AG08396 (cell line): ENCODE measurements at regions not wholly inside any gene's neighbourhood (a gene's known extent, or its start where the extent isn't known, plus 50 kb on each side); places are given as distances from the start of the nearest gene placed in this dataset.
"Not testable (repeated sequence)": the region's sequence is repeated elsewhere in the genome, so short reads cannot be mapped to it uniquely, and the experiment has no call there.

Experiments
- DNase-seq: peaks from one replicate; pipeline ENCODE4 v3.0.0; 2012; ENCODE audit warnings: low spot score, mixed read lengths

DNA sequence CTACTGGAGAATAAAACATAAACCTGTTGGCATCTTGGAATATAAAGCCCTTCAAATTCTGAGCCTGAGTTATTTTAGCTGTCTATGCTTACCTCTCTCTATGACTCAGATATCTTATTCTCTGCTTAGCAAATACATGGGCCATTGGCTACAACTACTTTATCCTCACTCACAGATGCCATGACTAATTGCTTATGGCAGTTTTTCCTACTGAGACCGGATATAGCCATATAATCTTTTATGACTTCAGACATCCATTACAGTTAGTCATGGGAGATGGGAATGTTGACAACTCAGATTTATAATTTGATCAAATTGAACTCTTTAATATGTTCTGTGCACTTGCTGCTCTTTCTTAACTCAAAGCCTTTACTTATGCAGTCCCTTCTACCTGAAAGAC lies 502.4 kb upstream of the ATP2B1 start:
- DNase-seq, result peak; percentile 5

DNA sequence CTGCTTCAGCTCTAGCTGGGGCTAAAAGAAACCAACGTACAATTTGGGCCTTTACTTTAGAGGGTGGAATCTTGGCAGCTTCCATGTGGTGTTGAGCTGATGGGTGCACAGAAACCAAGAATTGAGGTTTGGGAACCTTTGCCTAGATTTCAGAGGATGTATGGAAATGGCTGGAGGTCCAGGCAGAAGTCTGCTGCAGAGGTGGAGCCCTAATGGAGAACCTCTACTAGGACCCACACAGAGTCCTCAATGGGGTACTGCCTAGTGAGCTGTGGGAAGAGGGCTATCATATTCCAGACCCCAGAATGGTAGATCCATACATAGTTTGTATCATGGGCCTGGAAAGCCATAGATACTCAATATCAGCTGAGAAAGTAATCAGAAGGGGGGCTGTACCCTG lies 500.4 kb upstream of the ATP2B1 start:
- DNase-seq, result no peak

DNA sequence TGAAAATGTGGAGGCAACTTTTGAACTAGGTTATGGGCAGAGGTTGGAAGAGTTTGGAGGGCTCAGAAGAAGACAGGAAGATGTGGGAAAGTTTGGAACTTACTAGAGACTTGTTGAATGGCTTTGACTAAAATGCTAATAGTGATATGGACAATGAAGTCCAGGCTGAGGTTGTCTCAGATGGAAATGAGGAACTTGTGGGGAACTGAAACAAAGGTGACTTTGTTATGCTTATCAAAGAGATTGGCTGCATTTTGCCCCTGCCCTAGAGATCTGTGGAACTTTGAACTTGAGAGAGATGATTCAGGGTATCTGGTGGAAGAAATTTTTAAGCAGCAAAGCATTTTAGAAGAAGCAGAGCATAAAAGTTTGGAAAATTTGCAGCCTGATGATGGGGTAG lies 499.7 kb upstream of the ATP2B1 start:
- DNase-seq, result not testable (repeated sequence)

DNA sequence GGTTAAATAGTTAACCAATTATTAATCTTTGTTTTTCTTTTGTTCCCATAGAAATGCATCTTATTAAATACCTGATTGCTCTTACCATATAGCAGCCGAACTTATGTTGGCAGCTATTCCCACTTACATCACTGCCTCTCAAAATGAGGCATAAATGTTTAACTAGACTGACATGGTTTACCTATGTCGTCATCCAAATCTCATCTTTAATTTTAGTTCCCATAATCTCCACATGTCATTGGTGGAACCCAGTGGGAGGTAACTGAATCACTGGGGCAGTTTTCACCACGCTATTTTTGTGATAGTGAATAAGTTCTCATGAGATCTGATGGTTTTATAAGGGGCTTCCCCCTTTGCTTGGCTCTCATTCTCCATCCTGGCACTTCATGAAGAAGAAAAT lies 499.2 kb upstream of the ATP2B1 start:
- no peak for DNase-seq

DNA sequence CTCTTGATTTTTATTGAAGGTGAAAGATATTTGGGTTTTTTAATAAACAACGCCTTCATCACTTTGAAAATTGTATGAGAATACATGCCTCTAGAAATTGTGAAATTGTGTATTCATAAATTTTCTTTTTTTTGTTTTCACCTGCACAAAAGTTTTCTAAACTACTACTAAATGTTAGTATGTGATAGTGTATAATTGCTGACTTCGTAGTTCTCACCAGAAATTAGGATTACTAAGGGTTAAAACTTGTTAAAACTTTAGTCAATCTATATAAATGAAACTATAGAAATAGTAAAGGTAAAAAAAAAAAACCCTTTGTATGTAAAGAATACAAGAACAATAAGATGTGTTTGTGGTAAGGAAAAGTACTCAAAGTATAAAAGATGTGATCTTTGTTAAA lies 496.5 kb upstream of the ATP2B1 start:
- no peak for DNase-seq

DNA sequence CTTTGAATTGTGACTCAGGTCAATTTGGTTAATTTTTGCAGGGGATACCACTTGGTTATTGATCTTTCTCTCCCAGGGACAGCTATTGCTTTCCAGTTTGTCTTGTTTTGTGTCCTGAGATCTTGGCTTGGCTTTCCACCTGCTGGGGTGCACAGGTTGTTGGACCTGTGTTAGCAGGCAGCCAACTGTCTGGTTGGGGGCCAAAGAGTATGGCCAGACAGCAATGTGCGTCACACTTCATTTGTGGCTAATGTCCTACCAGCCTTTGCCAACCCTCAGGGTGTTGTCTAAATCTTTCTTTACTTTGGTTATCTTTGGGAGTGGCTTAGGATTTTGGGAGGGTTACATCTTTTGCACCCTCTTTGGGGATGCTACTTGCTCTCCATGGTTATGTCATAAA lies 494.9 kb upstream of the ATP2B1 start:
- no peak for DNase-seq

DNA sequence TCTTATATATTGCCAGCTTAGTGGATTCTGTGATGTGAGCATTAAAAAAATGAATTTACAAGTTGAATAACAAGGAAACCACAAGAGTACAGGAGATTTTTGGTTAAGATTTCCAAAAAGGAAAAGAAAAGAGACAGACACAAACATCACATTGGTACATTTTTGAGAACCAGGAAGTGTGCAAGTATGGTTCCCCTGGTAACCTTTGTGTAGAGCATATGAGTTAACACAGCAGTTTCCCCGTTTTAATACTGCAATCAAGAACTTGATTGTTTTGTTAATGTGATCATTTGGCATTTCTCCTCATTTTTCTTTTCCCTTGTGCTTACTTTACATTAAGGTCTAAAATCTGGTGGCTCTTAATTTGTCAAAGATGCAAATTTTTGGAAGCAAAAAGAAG lies 490.4 kb upstream of the ATP2B1 start:
- no peak for DNase-seq

DNA sequence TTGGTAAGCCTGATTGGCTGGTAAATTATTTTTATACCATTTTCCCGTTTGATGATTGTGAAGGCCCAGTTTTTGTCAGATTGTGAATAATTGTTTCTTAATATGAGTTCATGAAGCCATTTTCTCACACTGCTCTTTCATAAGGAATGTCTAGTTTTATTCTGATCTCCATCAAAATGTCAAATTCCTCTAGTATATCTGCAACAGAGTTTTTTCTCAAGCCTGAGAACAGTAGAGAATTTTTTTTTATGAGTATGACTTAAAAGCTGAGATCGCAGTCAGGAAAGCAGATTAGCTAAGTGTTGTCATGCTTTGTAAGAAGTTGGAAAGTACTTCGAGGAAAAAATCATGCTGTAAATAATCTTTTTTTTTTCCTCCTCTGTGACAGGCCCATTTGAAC lies 484.9 kb upstream of the ATP2B1 start:
- DNase-seq, result no peak

DNA sequence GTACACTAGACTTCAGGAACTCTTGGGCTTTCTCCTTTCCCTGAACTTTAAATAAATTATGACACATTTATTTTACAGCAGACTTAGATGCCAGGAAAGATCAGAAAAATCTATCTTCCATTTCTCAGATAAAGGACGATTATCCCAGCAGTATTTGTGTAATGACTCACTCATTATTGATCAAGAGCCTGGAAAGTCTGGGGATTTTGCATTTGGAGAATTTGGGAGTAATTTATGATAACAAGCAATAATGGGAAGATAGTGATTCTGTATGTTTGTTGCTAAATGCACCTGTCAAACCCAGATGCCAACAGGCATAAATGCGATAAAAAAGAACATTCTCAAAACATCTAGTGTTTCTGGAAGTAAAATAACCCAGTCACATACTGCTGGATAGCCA lies 480.2 kb upstream of the ATP2B1 start:
- no peak for DNase-seq

DNA sequence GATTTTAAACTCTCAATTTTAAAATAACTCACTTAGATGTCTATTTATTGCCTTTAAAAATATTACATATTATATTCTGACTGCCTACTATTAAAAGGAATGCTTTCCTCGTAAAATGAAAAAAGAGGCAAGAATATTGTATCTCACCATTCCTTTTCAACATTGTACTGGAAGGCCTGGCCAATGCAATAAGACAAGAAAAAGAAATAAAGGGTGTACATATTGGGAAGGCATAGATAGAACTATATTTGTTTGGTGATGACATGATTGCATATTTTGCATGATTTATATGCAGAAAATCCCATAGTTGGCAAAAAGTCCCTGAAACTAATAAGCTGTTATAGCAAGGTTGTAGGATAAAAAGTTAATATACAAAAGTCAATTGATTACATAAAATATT lies 474.6 kb upstream of the ATP2B1 start:
- DNase-seq, result no peak

DNA sequence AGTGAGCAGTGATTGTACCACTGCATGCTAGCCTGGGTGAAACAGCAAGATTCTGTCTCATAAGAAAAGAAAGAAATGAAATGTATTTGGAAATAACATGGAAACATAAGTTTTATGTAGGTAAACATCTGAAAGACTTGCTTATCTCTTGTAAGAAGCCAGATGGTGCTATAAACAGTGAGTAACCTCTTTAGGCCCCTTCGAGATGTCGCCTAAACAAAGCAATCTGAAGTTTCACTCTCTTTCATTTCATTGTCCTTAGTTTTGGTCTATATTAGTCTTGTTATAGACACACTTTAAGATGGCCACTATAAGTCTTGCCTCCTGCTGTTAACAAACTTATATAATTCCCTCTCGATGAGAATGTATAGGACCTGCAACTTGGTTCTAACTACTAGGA lies 472.6 kb upstream of the ATP2B1 start:
- no peak for DNase-seq

DNA sequence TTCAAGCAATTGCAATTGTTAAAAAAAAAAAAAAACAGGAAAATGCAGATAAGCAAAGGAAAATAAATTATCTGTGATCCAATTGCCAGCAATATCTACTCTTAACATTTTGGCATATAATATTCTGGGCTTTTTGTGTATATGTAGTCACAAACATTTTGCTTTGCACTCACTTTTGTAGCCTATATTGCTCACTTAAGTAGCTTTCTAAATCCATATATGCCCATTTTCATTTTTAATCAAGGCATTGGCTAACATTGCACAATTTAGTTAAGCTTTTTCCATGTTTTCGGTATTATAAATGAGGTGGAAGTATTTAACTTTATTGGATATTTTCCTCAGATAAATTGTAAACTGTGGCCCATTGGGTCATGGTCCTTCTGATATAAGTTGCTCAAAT lies 466.3 kb upstream of the ATP2B1 start:
- no peak for DNase-seq

DNA sequence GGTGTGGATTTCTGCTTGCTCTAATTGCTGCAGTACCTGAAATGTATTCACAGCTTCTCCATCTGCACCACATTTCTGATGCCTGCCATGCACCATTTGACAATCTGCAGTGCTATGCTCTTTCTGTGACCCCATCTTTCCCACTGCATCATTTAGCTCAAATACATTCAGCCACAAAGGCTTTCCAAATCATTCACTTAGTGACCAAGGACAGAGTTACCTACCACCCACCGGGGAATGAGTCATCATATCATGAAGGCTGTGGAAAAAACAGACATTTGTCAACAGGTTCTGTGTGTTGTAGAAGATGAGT lies 465.5 kb upstream of the ATP2B1 start:
- DNase-seq, result no peak

DNA sequence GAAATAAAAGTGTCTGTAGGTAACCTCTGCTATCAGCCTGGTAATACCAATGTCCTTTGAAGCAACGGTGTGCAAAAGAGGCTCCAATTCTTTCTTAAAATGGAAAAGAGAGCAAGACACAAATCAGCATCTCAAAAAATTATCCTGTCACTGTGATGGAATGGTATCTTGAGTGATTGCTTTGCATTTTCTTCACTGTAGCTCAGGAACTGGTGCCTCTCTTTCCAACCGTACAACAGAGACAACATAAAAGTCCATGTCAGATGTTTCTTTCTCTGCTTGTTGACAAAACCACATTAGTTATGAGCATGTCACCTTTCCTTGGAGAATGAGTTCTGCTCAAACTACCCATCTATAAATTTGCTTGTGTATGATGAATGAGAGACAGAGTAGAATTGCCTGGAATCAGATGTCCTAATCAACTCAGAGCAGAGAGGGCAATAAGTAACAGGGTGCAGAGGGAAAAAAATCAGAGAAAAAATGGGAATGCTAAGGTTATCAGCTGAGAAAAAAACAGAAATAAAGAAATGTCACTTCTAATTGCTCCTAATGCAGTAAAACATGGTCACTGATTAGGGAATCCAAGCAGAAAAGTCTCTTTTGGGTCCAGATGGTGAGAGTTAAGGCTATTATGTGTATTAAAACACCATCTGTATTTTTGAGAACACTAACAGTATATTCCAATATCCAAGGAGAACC lies 465.0 kb upstream of the ATP2B1 start:
- no peak for DNase-seq

DNA sequence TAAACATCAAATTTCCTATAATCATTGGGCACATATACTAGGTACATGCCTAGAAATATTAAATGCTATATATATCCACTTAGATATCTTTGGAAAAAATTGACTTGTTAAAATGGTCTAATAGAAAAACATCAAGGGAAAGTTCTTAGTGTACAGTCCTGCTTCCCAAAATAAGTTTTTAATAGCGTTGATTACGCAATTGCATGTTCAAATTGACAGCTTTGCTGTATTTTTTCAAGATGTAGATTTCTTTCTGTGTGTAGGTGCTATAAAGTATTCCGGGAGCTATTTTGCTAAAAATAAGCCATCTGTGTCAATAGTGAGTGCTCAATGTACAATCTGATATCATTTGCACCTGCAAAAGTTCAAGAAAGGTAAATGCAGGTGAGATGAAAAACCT lies 463.9 kb upstream of the ATP2B1 start:
- no peak for DNase-seq

DNA sequence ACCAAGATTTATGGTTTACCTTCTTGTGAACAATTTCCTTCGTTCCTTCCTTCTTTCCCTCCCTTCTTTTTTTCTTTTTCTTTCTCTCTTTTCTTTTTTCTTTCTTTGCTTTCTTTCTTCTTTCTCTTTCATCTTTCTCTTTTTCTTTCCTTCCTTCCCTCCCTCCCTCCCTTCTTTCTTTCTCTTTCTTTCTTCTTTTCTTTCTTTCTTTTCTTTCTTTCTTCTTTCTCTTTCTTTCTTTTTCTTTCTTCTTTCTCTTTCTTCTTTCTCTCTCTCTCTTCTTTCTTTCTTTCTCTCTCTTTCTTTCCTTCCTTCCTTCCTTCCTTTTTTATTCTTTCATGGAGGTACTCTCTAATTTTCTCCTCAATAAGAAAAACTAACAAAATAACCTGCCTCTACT lies 462.1 kb upstream of the ATP2B1 start:
- no peak for DNase-seq

DNA sequence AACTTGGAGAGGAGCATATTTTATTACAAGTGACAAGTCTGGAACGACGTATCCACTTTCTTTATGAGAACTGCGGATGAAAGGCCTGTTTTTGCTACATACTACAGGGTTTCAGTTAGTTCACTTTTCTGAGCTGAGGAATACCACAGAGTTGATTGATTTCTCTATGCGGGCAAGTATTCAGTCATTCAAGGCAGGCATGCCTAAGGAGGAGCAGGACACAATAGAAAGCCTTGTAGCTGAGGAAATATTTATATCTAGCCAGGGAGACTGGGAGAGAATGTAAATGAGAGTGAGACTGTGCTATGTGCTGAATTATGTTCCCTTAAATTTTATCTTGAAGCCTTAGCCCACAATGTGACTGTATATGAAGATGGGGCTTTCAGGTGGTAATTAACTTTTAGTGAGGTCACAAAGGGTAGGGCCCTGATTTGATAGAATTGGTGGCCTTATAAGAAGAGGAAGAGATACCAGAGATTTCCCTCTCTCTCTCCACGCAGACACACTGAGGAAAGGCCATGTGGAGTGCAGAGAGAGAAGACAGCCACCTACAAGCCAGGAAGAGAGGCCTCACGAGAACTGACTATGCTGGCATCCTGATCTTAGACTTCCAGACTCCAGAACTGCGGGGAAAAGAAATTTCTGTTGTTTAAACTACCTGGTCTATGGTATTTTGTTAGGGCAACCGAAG lies 459.0 kb upstream of the ATP2B1 start:
- DNase-seq, result no peak

DNA sequence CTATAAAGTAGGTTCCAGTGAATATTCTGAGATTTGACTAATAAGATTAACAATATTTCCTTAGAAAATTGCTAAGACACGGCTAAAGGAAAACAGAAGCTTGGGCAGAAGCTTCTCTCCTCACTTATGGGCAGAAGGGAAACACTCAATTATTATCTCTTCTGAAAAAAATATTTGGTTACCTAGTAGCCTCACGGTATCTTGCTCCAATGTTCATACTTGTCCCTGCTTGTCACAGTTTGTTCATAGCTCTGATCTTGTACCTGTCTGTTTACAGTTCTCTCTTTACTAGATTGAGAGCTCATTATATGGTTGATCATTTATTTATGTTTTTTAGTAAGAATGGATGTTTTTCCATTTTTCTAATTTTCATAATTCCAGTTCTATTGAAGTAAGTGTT lies 458.0 kb upstream of the ATP2B1 start:
- no peak for DNase-seq

DNA sequence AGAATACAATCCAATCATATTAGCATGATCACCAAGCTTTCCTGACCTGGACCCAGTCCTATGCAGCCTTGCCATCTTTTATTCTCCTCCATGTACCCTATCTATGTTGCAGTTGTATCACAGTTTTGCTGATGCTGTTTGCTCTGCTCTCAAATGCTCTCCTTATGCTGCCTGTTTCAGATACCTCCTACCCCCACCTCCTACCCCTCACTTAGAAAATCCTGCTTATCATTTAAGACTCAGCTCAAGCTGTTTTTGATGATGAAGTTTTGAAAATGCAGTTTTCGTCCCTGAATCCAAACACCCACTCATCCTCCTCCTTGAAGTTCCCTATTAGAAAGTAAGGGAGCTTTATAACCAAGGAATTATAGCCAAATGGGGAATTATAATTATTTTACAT lies 457.4 kb upstream of the ATP2B1 start:
- no peak for DNase-seq

DNA sequence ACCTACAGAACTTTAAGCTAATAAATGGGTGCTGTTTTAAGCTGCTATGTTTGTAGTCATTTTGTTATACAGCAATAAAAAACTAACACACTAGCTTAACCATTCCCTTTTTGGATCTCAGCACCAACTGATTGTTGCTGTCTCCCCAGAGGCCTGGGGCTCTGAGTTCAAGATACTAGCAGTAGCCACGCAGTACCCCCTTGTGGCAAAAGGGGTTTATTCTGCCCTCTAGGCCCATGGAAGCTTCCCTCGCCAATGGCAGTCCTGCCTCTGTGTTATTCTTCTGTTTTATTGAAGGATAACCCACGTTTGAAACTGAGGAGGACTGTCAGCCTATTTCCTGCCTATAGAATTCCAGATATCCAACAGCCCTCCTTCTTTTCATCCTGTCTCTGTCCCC lies 455.3 kb upstream of the ATP2B1 start:
- no peak for DNase-seq

DNA sequence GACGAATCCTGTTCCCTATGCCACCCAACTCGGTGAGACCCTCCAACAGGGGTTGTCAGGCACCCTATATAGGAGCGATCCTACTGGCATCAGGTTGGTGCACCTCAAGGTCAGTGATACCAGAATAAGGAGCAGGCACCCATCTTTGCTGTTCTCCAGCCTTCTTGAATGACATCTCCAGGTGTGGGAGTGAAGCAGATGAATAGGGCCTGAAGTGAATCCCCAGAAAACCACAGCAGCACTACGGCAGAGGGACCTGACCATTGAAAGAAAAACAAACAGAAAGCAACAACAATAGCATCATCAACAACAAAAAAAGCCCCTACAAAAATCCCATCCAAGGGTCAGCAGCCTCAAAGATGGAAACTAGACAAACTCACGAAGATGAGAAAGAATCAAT lies 445.2 kb upstream of the ATP2B1 start:
- no peak for DNase-seq

DNA sequence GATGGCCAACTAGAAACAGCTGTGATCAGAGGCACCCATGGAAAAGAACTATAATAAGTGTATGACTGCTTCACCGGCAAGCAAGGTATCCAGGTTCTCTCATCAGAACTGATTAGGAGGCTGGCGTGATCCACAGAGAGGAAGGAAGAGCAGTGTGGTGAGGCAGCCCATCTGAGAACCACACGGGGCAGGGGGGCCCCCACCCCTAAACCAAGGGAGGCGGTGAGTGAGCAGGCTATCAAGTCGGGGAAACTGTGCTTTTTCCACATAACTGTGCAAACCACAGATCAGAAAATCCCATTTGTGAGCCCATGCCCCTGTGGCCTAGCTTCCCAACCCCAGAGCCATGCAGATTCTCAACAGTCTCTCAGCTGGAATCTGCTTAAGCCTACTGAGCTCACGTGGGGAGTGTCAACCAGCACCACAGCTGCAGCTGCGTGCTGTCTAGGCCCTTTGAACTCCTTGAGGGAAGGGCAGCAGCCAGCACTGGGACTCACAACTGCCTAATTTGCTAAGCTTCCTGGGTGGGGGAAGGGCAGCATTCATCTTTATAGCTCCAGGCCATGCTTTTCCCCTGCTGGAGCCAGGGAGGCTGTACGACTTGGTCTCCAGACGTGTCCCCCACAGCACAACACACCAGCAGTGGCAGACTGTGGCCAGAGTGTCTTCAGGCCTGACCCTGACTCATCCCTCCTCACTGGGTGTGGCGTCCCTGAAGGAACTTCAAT lies 444.4 kb upstream of the ATP2B1 start:
- no peak for DNase-seq

DNA sequence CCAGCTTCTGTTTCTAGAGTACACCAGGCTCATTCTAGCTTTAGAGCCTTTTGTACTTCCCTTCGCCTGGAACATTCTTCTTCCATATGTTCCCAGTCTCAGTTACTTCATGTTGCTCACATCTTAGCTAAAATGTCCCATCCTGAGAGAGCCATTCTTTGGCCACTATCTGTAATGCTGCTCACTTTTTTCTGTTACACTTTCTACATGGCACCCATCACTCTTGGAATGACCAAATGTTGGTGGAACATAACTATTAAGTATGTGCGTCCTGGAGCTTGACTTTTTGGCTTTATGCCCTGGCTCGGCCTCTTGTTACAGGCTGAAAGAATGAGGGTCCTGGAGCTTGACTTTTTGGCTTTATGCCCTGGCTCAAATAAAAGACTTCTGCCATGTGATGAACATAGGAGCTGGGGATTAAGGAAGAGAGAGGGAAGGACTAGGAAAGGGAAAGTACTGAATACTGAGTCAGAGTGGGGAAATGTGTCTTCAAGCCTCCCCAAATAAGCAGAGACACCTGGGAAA lies 442.9 kb upstream of the ATP2B1 start:
- DNase-seq, result no peak
